Trophoblast cell (in vitro differentiated cells and primary cell): ENCODE measurements at regions not wholly inside any gene's neighbourhood (a gene's known extent, or its start where the extent isn't known, plus 50 kb on each side); places are given as distances from the start of the nearest gene placed in this dataset.

Experiments used
- DNase-seq, 2 donors: peaks; one replicate each; pipeline ENCODE4 v3.0.0-alpha.2; 2016
- H2AFZ ChIP-seq: 2 replicates; pipeline ENCODE4 v1.6.1; 2013; ENCODE audit warnings: low read length, moderate library complexity, mild to moderate bottlenecking; ENCODE audit not compliant: insufficient read depth, poor library complexity
- H2AK5ac ChIP-seq: 2 replicates; pipeline ENCODE4 v1.6.1; 2013; ENCODE audit warnings: mild to moderate bottlenecking, low read length
- H2BK120ac ChIP-seq: 2 replicates; pipeline ENCODE4 v1.6.1; 2013; ENCODE audit warnings: low read length, mild to moderate bottlenecking, moderate library complexity; ENCODE audit not compliant: insufficient read depth, poor library complexity
- H2BK12ac ChIP-seq: 2 replicates; pipeline ENCODE4 v1.6.1; 2013; ENCODE audit warnings: mild to moderate bottlenecking, low read length, moderate library complexity
- H2BK5ac ChIP-seq: 2 replicates; pipeline ENCODE4 v1.6.1; 2013; ENCODE audit warnings: low read length, low read depth, moderate library complexity, mild to moderate bottlenecking; ENCODE audit not compliant: poor library complexity
- H3K14ac ChIP-seq: 2 replicates; pipeline ENCODE4 v1.6.1; 2013; ENCODE audit warnings: mild to moderate bottlenecking, low read length
- H3K18ac ChIP-seq: 2 replicates; pipeline ENCODE4 v1.6.1; 2013; ENCODE audit warnings: mild to moderate bottlenecking, low read length
- H3K23ac ChIP-seq: 2 replicates; pipeline ENCODE4 v1.6.1; 2013; ENCODE audit warnings: low read length
- H3K27ac ChIP-seq: 2 replicates; pipeline ENCODE4 v1.5.1; 2013; ENCODE audit warnings: low read depth, mild to moderate bottlenecking, inconsistent platforms, low read length, moderate library complexity
- H3K27me3 ChIP-seq: 2 replicates; pipeline ENCODE4 v1.6.1; 2013; ENCODE audit warnings: inconsistent platforms, mild to moderate bottlenecking, low read length, moderate library complexity; ENCODE audit not compliant: insufficient read depth
- H3K36me3 ChIP-seq, 2 experiments: 1 replicate in 1 of 2; 2 replicates in 1 of 2; pipeline ENCODE4 v1.6.1; 2013; ENCODE audit warnings: low read length in 2 of 2, mild to moderate bottlenecking in 2 of 2, moderate library complexity in 1 of 2; ENCODE audit not compliant: insufficient read depth in 2 of 2, control insufficient read depth in 1 of 2
- H3K4ac ChIP-seq: 2 replicates; pipeline ENCODE4 v1.6.1; 2013; ENCODE audit warnings: low read depth, mild to moderate bottlenecking, low read length, moderate library complexity
- H3K4me1 ChIP-seq, 2 experiments: 1 replicate in 1 of 2; 2 replicates in 1 of 2; pipeline ENCODE4 v1.6.1; 2013; ENCODE audit warnings: low read length in 2 of 2, mild to moderate bottlenecking in 2 of 2, moderate library complexity in 1 of 2; ENCODE audit not compliant: insufficient read depth in 2 of 2, control insufficient read depth in 1 of 2
- H3K4me2 ChIP-seq: 2 replicates; pipeline ENCODE4 v1.6.1; 2013; ENCODE audit warnings: inconsistent platforms, mild to moderate bottlenecking, low read length, moderate library complexity
- H3K4me3 ChIP-seq: 2 replicates; pipeline ENCODE4 v1.5.1; 2013; ENCODE audit warnings: mild to moderate bottlenecking, low read depth, low read length, inconsistent platforms
- H3K79me1 ChIP-seq: one replicate; pipeline ENCODE4 v1.6.1; 2013; ENCODE audit warnings: low read length
- H3K79me2 ChIP-seq: 2 replicates; pipeline ENCODE4 v1.6.1; 2013; ENCODE audit warnings: low read length, mild to moderate bottlenecking; ENCODE audit not compliant: control insufficient read depth, insufficient read depth, poor library complexity
- H3K9ac ChIP-seq: 2 replicates; pipeline ENCODE4 v1.6.1; 2013; ENCODE audit warnings: mild to moderate bottlenecking, low read length
- H3K9me3 ChIP-seq: 2 replicates; pipeline ENCODE4 v1.6.1; 2013; ENCODE audit warnings: low read depth, mild to moderate bottlenecking, control low read depth, inconsistent platforms, low read length; ENCODE audit not compliant: insufficient read depth
- H4K12ac ChIP-seq: 2 replicates; pipeline ENCODE4 v1.6.1; 2013; ENCODE audit warnings: low read depth, mild to moderate bottlenecking, low read length, moderate library complexity
- H4K8ac ChIP-seq: 2 replicates; pipeline ENCODE4 v1.6.1; 2013; ENCODE audit warnings: low read depth, mild to moderate bottlenecking, low read length, moderate library complexity
- H4K91ac ChIP-seq: one replicate; pipeline ENCODE4 v1.6.1; 2013; ENCODE audit warnings: low read depth, mild to moderate bottlenecking, low read length, moderate library complexity
- WGBS: extraction: QIAGEN DNeasy Blood & Tissue Kit; methylation state at CpG from one replicate; pipeline ENCODE4 v1.1.7; 2013; ENCODE audit warnings: missing lambda C conversion rate; ENCODE audit not compliant: insufficient read length, insufficient coverage; ENCODE audit errors: extremely low coverage; 5-methylcytosine and 5-hydroxymethylcytosine counted together

GRCh38 chr4:33746979-33747378 is 2497.3 kb downstream of the ARAP2 start:
- Histone ChIP-seq H3K4me2 (no peak overlapping the region), H3K4me1 (no peaks in the 10 kb centered on the region), H4K8ac (peak overlapping the region; percentile 71), H3K27ac (no peak overlapping the region), H3K36me3 (no peaks in the 10 kb centered on the region), H3K4me3 (no peak overlapping the region), H4K91ac (peak overlapping the region; percentile 89), H3K14ac (peak overlapping the region; percentile 64), H2BK5ac (peak overlapping the region; percentile 93), H3K9me3 (no peaks in the 10 kb centered on the region), H2AK5ac (no peak overlapping the region), H3K79me1 (peaks cover 3% of the 10 kb centered on the region), H3K27me3 (no peaks in the 10 kb centered on the region), H2BK120ac (peak overlapping the region; percentile 83), H3K9ac (no peak overlapping the region), H2BK12ac (peak overlapping the region; percentile 98), H2AFZ (no peak overlapping the region), H4K12ac (no peak overlapping the region), H3K18ac (peak overlapping the region; percentile 87), H3K4ac (no peak overlapping the region), H3K23ac (no peak overlapping the region), H3K79me2 (no peaks in the 10 kb centered on the region)
- no peak for DNase-seq
- no CpG with 5 or more reads among the region's 2 CpGs for WGBS

GRCh38 chr4:33751050-33751449 is 2493.3 kb downstream of the ARAP2 start:
- WGBS = no CpG with 5 or more reads among the region's 3 CpGs
- no peak overlapping the region for H2BK12ac ChIP-seq
- H3K18ac ChIP-seq = no peak overlapping the region
- H3K9ac ChIP-seq = no peak overlapping the region
- no peak overlapping the region for H2BK120ac ChIP-seq
- no peak overlapping the region for H4K91ac ChIP-seq
- H3K4ac ChIP-seq = no peak overlapping the region
- no peaks in the 10 kb centered on the region for H3K9me3 ChIP-seq
- H3K79me1 ChIP-seq = peaks cover 3% of the 10 kb centered on the region
- no peaks in the 10 kb centered on the region for H3K27me3 ChIP-seq
- no peaks in the 10 kb centered on the region for H3K4me1 ChIP-seq
- H3K4me3 ChIP-seq = no peak overlapping the region
- no peak overlapping the region for H2AFZ ChIP-seq
- no peak for DNase-seq
- H3K14ac ChIP-seq = no peak overlapping the region
- no peak overlapping the region for H4K12ac ChIP-seq
- no peaks in the 10 kb centered on the region for H3K79me2 ChIP-seq
- no peaks in the 10 kb centered on the region for H3K36me3 ChIP-seq
- H3K23ac ChIP-seq = no peak overlapping the region
- H3K27ac ChIP-seq = no peak overlapping the region
- no peak overlapping the region for H2BK5ac ChIP-seq
- no peak overlapping the region for H4K8ac ChIP-seq
- no peak overlapping the region for H3K4me2 ChIP-seq
- no peak overlapping the region for H2AK5ac ChIP-seq

- WGBS = no CpG with 5 or more reads among the region's 2 CpGs
- H2AFZ ChIP-seq = no peak overlapping the region
These were observed 2471.7 kb downstream of the ARAP2 start for GRCh38 chr4:33772582-33772981.

GRCh38 chr4:33780952-33781791 is 2463.1 kb downstream of the ARAP2 start:
- H3K36me3 ChIP-seq = no peaks in the 10 kb centered on the region
- no peak overlapping the region for H3K23ac ChIP-seq
- H3K4me3 ChIP-seq = no peak overlapping the region
- H3K14ac ChIP-seq = no peak overlapping the region
- no peak overlapping the region for H3K18ac ChIP-seq
- no peak overlapping the region for H2BK12ac ChIP-seq
- H3K27me3 ChIP-seq = no peaks in the 10 kb centered on the region
- H3K9ac ChIP-seq = no peak overlapping the region
- H3K79me1 ChIP-seq = no peaks in the 10 kb centered on the region
- H3K79me2 ChIP-seq = no peaks in the 10 kb centered on the region
- DNase-seq = no peak
- H2BK120ac ChIP-seq = no peak overlapping the region
- no peak overlapping the region for H2AFZ ChIP-seq
- H3K9me3 ChIP-seq = no peaks in the 10 kb centered on the region
- H4K8ac ChIP-seq = no peak overlapping the region
- no peak overlapping the region for H3K27ac ChIP-seq
- no CpG with 5 or more reads among the region's 6 CpGs for WGBS
- no peak overlapping the region for H3K4me2 ChIP-seq
- H2BK5ac ChIP-seq = no peak overlapping the region
- no peak overlapping the region for H4K91ac ChIP-seq
- no peaks in the 10 kb centered on the region for H3K4me1 ChIP-seq
- no peak overlapping the region for H4K12ac ChIP-seq
- no peak overlapping the region for H3K4ac ChIP-seq
- H2AK5ac ChIP-seq = no peak overlapping the region

More at GRCh38 chr4:33772582-33772981, 2471.7 kb downstream of the ARAP2 start:
- Histone ChIP-seq H3K9ac (no peak overlapping the region), H3K18ac (no peak overlapping the region), H4K91ac (no peak overlapping the region), H2BK5ac (no peak overlapping the region), H3K36me3 (no peaks in the 10 kb centered on the region), H3K4ac (no peak overlapping the region), H3K79me1 (no peaks in the 10 kb centered on the region), H3K23ac (no peak overlapping the region), H3K27ac (no peak overlapping the region), H3K27me3 (no peaks in the 10 kb centered on the region), H3K9me3 (no peaks in the 10 kb centered on the region), H4K12ac (no peak overlapping the region), H4K8ac (no peak overlapping the region), H3K4me1 (no peaks in the 10 kb centered on the region), H2BK12ac (no peak overlapping the region), H2BK120ac (no peak overlapping the region), H2AK5ac (no peak overlapping the region), H3K14ac (no peak overlapping the region), H3K4me3 (no peak overlapping the region), H3K4me2 (no peak overlapping the region), H3K79me2 (no peaks in the 10 kb centered on the region)
- no peak for DNase-seq
